H1 (cell line): ENCODE measurements at regions not wholly inside any gene's neighbourhood (a gene's known extent, or its start where the extent isn't known, plus 50 kb on each side); places are given as distances from the start of the nearest gene placed in this dataset.

Experiments used
- EGR1 ChIP-seq: IDR thresholded peaks from 2 replicates; pipeline ENCODE4 v1.6.1; 2011; ENCODE audit warnings: low read depth, low read length, borderline replicate concordance
- GABPA ChIP-seq: IDR thresholded peaks from 2 replicates; pipeline ENCODE4 v1.6.1; 2011; ENCODE audit warnings: mild to moderate bottlenecking, low read length, moderate library complexity, borderline replicate concordance; ENCODE audit not compliant: insufficient read depth
- KDM1A ChIP-seq: fragments of 200-600, 300-600 bp; sonication (generic); IDR thresholded peaks from 2 replicates; pipeline ENCODE4 v1.7.1; 2016; ENCODE audit warnings: mild to moderate bottlenecking, low read length, borderline replicate concordance
- RXRA ChIP-seq: IDR thresholded peaks from 2 replicates; pipeline ENCODE4 v1.6.1; 2011; ENCODE audit warnings: low read depth, mild to moderate bottlenecking, low read length, moderate library complexity; ENCODE audit not compliant: insufficient read depth
- SIX5 ChIP-seq: IDR thresholded peaks from 2 replicates; pipeline ENCODE4 v1.6.1; 2011; ENCODE audit warnings: mild to moderate bottlenecking, low read depth, low read length
- YY1 ChIP-seq: IDR thresholded peaks from 2 replicates; pipeline ENCODE4 v1.6.1; 2011; ENCODE audit warnings: low read depth, mild to moderate bottlenecking, low read length
- ZNF274 ChIP-seq: IDR thresholded peaks from 2 replicates; pipeline ENCODE4 v1.7.0; 2012; ENCODE audit warnings: low read length, borderline replicate concordance; ENCODE audit errors: extremely low read depth

DNA sequence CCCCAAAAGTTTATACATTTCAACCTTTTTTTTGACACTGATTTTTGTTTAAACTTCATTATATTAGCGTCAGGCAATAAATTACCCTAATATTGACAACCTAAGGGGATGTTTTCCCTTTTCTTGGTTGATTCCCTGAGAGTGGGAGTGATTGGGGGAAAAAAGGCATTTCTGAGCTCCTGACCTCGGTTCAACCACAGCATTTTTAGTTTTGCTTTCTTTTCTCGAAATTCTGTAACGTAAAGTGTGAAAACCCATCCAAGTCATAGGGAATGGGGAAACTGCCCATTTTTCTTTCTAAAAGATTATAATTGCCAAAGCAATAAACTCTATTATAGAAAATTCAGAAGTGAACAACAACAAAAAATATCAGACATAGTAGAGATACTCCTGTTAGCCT lies 67.9 kb upstream of the SPACA1 start (continued):
- TF ChIP-seq RXRA, result no peak
- no peak for TF ChIP-seq EGR1
- TF ChIP-seq YY1, result no peak
- no peak for TF ChIP-seq KDM1A
- TF ChIP-seq SIX5, result no peak
- TF ChIP-seq ZNF274, result no peak
- TF ChIP-seq GABPA, result no peak
